ENCODE measurements at regions not wholly inside any gene's neighbourhood (a gene's known extent, or its start where the extent isn't known, plus 50 kb on each side); places are given as distances from the start of the nearest gene placed in this dataset.

DNA sequence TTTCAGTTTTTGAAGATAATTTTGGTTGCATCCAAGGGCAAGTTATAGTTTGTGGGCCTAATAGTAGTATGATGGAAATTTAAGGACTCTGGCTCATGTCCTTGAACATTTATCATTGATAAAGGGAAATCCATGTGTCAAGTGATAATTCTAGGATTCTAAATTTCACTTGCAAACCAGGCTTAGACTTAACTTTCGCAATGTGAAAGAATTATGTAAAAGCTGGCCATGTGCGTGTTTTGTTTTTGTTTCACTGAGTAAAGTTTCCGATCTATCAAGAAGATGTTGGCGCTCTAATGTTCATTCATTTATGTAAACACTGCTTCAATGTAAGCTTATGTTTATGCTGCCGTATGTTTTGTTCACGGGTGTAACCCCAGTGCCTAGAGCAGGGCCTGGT, 302.0 kb downstream of the SOX4 start:
- TF ChIP-seq, protein P1, sequence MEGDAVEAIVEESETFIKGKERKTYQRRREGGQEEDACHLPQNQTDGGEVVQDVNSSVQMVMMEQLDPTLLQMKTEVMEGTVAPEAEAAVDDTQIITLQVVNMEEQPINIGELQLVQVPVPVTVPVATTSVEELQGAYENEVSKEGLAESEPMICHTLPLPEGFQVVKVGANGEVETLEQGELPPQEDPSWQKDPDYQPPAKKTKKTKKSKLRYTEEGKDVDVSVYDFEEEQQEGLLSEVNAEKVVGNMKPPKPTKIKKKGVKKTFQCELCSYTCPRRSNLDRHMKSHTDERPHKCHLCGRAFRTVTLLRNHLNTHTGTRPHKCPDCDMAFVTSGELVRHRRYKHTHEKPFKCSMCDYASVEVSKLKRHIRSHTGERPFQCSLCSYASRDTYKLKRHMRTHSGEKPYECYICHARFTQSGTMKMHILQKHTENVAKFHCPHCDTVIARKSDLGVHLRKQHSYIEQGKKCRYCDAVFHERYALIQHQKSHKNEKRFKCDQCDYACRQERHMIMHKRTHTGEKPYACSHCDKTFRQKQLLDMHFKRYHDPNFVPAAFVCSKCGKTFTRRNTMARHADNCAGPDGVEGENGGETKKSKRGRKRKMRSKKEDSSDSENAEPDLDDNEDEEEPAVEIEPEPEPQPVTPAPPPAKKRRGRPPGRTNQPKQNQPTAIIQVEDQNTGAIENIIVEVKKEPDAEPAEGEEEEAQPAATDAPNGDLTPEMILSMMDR (IDR thresholded peaks at IDR 0.05) = no peak
- TF ChIP-seq POLR2A (IDR thresholded peaks at IDR 0.05) = no peak
